Activated T-cell treated with anti-CD3 and anti-CD28 coated beads for 24 hours (primary cell): ENCODE measurements at regions not wholly inside any gene's neighbourhood (a gene's known extent, or its start where the extent isn't known, plus 50 kb on each side); places are given as distances from the start of the nearest gene placed in this dataset.

Source experiments
- DNase-seq: peaks from one replicate; pipeline ENCODE4 v3.0.0-alpha.2; 2020; ENCODE audit warnings: low read depth

- DNase-seq = no peak
These were observed 50.2 kb upstream of the XPA start for GRCh38 chr9:97747201-97747965.

GRCh38 chr9:97748525-97748924, 51.4 kb upstream of the XPA start:
- no peak for DNase-seq

GRCh38 chr9:97749928-97750327, 52.8 kb upstream of the XPA start:
- DNase-seq = no peak

DNA sequence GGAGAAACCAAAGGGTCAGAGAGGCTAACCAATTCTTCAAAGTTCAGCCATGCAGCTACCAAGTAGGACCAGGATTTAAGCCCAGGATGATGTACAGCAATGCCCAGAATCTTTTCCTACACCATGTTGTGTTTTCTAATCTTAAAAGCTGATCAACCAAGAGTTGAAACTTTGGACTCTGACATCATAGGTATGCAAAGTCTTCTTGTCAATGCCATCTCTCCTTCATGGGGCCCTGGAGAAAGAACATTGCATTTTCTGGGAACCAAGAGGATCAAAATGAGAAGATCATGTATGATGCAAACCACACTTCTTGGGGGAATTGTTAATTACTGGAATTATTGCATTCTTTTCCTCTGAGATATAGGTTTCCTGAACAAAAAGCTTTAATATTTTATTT, 54.4 kb upstream of the XPA start:
- no peak for DNase-seq

DNA sequence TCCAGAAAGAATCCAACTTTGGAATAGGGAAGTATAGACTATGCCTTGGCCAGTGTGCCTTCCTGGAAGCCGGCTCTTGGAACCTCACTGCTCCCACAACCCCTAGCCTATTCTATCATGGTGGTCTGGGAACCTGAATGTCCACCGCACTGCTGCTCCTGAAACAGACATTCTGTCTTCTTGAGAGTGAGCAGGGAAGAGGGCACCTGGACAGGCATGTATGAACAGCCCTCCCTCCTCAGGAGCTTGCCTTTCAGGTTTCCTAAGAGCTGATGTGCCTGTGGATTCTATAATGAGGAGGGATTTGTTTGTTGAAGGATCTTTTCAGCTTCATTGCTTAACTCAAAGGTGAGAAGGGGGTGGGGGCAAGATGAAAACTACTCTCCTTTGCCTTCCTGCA, 55.1 kb upstream of the XPA start:
- no peak for DNase-seq

DNA sequence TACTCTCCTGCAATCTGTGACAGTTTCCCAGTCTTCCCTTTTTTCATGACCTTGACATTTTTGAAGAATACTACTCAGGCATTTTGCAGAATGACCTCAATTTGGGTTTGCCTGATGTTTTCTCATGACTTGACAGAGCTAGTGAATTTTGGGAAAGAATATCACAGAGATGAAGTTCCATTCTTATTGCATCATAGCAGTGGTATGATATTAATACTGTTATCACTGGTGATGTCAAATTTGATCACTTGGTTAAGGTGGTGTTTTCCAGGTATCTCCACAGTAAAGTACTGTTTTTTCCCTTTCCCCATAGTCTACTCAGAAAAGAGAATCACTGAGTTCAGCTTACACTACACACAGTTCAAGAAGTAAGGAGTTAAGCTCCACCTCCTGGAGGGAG, 56.2 kb upstream of the XPA start:
- DNase-seq = no peak

GRCh38 chr9:97753975-97754374, 56.8 kb upstream of the XPA start:
- no peak for DNase-seq

DNA sequence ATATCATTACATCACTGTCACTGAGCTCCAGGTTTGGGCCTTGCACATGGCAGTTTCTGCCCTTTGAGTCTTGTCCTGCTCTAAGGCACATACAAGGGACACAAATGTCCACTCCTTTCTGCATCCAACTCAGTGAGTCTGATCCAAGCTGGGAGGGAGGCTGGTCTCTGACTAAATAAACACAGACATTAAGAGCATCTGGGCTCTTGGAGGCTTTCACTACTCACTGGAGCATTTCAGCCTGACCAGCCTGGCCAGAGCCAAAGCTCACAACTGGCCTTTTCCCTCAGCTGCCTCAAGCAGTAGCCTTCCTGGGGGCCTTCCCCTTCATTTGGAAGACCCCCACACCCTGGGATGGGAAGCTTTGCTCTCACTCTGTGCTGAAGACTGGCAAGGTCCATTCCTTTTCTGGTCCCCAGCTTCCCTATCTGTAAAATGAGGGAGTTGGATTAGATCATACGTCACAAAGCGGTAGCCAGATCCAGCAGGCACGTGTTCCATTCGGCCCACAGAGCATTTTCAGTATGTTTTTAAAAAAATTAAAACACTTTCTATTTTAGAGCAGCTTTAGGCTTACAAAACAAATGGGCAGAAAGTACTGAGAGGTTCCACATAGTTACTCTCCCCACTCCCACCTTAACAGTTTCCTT, 58.6 kb upstream of the XPA start:
- DNase-seq = no peak

GRCh38 chr9:97756991-97757390, 59.9 kb upstream of the XPA start:
- no peak for DNase-seq

GRCh38 chr9:97758334-97758916, 61.3 kb upstream of the XPA start:
- DNase-seq = no peak

DNA sequence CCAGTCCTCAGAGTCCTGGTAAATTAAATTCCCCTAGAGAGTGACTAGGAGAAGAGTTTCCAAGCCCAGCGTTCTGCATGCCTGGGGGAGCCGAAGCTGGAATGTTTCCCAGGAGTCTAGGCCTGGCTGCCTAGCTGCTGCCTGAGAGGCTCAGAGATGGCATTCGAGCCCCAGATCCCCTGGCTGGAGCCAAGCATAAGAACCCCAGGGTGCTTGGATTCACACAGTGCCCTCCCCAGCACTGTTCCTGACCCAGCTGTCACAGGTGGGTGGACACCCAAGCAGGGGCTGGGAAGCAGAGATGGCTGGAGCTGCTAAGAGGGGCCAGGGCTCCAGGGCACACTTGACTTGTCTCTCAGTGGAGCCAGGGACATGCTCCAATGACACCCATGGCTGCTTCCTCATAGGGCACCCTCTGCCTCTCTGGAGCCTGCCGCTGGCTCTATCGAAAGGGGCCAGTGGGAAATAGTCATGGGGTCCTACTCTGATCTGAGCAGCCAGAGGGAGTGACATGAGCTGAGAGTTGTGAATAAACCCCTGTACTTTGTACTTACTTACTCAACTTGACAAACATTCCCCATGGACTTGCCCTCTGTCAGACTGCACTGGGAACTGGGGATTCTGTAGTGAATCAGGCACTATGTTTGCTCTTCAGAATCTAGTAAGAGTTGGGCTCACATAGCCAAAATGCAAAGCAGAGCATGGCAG, 62.6 kb upstream of the XPA start:
- no peak for DNase-seq

GRCh38 chr9:97761056-97761598, 64.0 kb upstream of the XPA start:
- no peak for DNase-seq

DNA sequence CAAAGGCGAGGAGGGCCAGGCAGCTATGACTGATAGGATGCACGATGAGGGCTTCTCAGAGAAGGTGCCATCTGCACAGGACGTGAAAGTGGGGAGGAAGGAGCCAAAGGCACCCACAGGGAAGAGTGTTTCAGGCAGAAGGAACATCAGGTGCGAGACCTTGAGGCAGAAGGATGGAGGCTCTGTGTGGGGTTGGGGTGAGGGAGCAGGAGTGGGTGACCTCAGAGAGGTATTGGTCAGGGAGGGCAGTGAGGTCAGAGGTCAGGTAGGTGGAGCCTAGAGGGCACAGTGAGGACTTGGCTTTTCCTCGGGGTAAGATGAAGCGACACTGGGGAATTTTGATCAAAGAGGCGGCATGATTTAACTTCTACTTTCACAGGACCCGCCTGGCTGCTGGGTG, 64.7 kb upstream of the XPA start:
- no peak for DNase-seq

DNA sequence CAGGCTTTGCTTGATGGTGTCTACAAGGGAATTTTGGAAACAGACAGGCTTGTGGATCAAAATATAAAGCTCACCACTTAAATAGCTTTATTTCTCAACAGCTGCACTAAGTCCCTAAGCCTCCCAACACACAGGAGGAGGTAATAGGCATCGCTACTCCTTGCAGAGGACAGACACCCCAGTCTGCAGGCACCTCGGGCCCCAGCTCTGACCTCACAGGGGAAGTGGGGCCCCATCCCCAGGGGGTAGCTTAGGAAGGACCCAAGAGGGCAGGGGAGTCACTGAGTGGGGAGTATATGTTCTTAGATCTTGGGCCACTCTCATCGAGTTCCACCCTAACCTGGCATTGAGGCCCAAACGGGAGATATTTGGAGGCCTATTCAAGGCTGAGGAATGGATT, 66.7 kb upstream of the XPA start:
- DNase-seq = no peak

- no peak for DNase-seq
These were observed 69.0 kb upstream of the XPA start for GRCh38 chr9:97766092-97766491.

GRCh38 chr9:97766610-97767009, 69.5 kb upstream of the XPA start:
- DNase-seq = no peak

- no peak for DNase-seq
These were observed 70.8 kb upstream of the XPA start for GRCh38 chr9:97767891-97768290.

GRCh38 chr9:97768746-97769145, 71.6 kb upstream of the XPA start:
- no peak for DNase-seq

DNA sequence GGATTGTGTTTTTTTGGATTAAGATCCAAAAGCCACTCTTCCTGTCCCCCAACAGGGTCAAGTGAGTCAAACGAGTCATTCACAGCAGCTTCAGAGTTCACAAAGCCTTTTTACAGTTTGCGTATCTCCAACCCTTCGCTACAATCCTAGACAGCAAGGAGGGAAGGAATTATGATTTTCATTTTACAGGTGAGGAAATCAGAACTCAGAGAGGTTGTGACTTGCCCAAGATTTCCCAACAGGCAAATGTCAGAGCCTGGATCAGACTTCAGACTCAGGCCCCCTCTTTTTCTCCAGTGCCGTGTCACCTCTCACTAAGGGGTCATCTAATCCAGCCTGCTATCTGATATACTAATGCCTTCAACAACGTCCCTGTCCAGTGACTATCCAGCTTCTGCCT, 72.1 kb upstream of the XPA start:
- no peak for DNase-seq

DNA sequence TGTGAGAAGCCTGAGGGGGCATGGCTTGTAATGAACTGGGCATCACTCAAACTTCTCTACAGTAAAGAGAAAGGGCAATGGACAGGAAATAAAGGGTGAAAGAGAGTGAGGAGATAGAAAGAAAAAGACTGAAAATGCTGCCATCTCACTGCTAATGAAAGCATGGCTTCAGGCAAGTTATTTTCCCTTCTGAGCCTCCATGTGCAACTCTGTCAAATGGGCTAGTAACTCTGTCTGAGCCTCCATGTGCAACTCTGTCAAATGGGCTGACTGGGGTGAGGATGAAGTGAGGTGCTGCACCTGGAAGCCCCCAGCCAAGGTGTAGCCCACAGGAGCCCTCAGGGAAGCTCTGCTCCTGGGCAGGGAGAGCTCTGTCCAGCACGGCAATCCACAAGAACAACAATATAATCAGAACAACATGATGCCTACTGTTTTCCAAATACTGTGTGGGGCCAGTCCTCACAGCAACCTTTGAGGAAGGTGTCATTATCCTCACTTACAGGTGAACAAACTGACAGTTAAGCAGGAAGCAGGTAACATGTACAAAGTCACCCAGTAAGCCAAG, 73.8 kb upstream of the XPA start:
- no peak for DNase-seq

- no peak for DNase-seq
These were observed 74.5 kb upstream of the XPA start for GRCh38 chr9:97771641-97772040.

DNA sequence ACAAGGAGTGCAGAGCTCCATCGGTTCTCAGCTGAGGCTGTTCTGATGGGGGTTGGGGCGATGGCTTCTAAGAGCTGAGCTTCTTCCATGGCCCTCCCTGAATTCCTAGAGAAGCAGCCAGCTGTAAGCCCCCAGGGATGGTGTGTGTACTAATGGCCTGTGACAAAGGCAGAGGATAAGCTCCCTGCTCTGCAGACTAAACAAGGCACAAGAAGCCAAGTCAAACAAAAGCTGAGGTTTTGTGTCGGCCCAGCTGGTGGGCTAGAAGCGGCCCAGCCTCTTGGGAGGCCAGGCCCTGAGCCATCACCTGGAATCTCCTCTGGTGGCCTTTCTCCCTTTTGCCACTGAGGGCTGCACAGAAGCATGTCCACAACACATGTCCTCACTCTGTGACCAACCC, 75.0 kb upstream of the XPA start:
- no peak for DNase-seq
